HAP-1 (cell line): ENCODE measurements at regions not wholly inside any gene's neighbourhood (a gene's known extent, or its start where the extent isn't known, plus 50 kb on each side); places are given as distances from the start of the nearest gene placed in this dataset.

ENCODE experiments used
- DNase-seq, 2 experiments: peaks; one replicate each; pipeline ENCODE4 v3.0.0-alpha.2; 2016 to 2020; ENCODE audit warnings: low spot score in 2 of 2
- H3K27me3 ChIP-seq: fragments of 250-450 bp; sonication (Bioruptor Pico); 2 replicates; pipeline ENCODE4 v1.5.1; 2020; ENCODE audit warnings: low read depth, mild to moderate bottlenecking, moderate library complexity
- H3K36me3 ChIP-seq: fragments of 250-450 bp; sonication (Bioruptor Pico); replicated peaks from 2 replicates; pipeline ENCODE4 v1.5.1; 2020; ENCODE audit warnings: mild to moderate bottlenecking
- H3K4me1 ChIP-seq: fragments of 250-450 bp; sonication (Bioruptor Pico); 2 replicates; pipeline ENCODE4 v1.5.1; 2020; ENCODE audit warnings: mild to moderate bottlenecking
- H3K4me3 ChIP-seq: fragments of 250-450 bp; sonication (Bioruptor Pico); 2 replicates; pipeline ENCODE4 v1.5.1; 2020; ENCODE audit warnings: mild to moderate bottlenecking, moderate library complexity
- H3K9me3 ChIP-seq: fragments of 250-450 bp; sonication (Bioruptor Pico); 2 replicates; pipeline ENCODE4 v1.5.1; 2020; ENCODE audit warnings: mild to moderate bottlenecking, moderate library complexity
- in situ Hi-C: fragments of 300-500 bp; cut with MboI; formaldehyde crosslinking; loops from 3 replicates; pipeline ENCODE4 v1.14.3; 2020; ENCODE audit warnings: low sequenced_read_pairs, inconsistent platforms, mixed read lengths

DNA sequence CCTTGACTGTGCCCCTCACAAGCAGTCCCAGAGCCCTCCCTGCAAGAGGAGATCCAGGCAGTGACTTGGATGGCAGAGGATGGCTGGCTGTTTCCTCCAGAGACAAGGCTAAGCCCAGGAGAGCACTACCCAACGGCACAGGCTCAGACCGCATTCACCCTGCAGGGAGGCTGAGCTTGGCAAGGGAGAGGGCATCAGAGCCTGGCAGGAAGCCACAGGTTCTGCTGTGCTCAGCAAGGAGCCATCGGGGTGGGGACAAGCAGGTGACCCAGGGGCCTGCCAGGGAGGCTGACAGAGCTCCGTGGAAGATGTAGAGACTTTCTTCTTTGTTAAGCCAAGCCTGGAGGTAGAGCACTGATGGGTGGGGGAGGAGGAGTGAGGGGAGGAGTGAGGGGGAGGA, 159.2 kb upstream of the CST7 start:
- no peaks in the 10 kb centered on the region for H3K36me3 ChIP-seq
- H3K4me1 ChIP-seq, result no peaks in the 10 kb centered on the region
- in situ Hi-C loops, result loop anchor here (10.0 kb wide), 1 partner anchor 55 kb away; no protein-coding TSS in a partner anchor
- H3K9me3 ChIP-seq, result no peaks in the 10 kb centered on the region
- no peak for DNase-seq
- H3K4me3 ChIP-seq, result no peak overlapping the region
- no peaks in the 10 kb centered on the region for H3K27me3 ChIP-seq

DNA sequence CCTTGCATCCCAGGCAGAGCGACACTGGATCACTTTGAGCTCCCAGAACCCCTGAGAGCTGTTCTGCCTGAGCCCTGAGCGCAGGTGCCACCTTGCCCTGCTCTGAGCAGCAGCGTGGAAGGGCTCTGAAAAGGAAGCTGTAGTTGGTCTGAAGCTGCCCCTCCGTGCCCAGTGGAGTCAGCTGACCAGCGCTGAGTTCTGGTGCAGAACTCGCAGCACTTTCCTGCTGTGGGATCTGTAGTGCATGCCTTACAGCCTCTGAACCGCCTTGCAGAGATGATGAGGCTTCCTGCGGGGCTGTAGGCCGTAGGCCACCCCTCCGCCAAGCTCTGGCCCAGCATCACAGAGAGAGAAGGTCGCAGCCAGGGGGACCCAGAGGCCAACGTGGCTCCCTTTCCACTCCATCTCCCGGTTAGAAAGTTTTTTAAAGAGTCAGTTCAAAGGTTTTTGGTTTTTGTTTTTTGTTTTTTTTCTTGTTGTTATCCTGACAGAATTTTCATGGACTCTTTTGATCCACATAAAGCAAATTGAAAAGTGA, 158.3 kb upstream of the CST7 start:
- H3K36me3 ChIP-seq, result no peaks in the 10 kb centered on the region
- H3K4me3 ChIP-seq, result no peak overlapping the region
- in situ Hi-C loops, result no loop called here
- no peak for DNase-seq
- H3K4me1 ChIP-seq, result no peaks in the 10 kb centered on the region
- no peaks in the 10 kb centered on the region for H3K27me3 ChIP-seq
- no peaks in the 10 kb centered on the region for H3K9me3 ChIP-seq

DNA sequence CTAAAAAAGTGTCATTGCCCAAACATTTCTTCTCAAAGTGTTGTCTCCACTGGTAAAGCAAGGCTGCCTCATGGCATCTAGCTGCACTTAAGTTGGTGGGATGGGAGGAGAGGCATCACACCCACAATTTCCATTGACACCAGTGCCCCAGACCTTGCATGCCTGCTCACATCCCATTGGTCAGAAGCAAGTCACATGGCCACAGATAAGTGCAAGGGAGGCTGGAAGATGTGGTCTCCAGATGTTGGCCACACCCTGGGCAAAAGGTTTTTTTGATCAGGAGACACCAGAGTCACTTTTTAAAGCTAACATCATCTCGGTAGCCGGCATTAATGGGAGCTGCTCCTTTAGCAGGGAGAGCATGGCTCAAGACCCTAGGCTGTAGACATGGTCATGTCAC, 157.1 kb upstream of the CST7 start:
- H3K36me3 ChIP-seq, result no peaks in the 10 kb centered on the region
- DNase-seq, result no peak
- no peaks in the 10 kb centered on the region for H3K27me3 ChIP-seq
- no peak overlapping the region for H3K4me3 ChIP-seq
- H3K9me3 ChIP-seq, result no peaks in the 10 kb centered on the region
- no peaks in the 10 kb centered on the region for H3K4me1 ChIP-seq
- in situ Hi-C loops, result no loop called here

DNA sequence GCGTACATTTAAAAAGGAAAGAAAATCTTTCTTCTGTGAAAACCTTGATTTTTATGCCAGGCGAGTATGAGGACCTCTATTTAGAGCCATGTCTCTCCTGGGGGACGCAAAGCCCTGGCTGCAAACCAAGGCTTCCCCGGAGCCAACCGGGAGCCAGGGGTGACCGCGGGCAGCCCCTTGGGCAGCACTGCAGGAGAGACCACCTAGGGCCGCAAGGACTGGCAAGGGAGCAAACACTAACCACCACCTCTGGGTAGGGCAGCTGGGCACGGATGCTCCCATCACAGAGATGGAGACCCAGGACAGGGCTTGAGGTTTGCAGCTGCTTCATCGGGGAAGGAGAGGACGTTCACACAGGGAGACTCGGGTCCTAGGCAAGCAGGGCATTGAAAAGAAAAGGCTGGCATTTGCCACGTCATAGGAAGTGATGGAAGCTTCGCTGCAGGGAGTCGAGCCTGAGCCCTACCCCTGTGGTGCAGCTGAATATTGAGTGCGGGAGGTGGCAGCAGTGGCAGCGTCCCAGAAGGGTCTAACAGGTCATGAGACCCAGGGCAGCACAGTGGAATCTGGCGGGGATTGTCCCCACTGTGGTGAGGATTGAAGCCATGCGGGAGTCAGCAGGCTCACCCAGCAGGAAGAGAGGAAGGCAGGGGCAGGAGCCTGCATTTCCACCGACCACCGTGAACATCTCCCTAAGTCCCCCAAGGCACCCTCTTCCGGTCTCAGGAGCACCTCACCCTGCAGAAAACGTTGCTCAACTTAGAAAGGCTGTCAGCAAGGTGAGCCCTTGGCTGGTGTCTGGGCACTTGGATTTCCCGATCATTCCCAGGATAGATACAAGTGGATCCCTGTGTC, 156.2 kb upstream of the CST7 start:
- H3K9me3 ChIP-seq, result no peaks in the 10 kb centered on the region
- no peaks in the 10 kb centered on the region for H3K4me1 ChIP-seq
- in situ Hi-C loops, result no loop called here
- no peaks in the 10 kb centered on the region for H3K27me3 ChIP-seq
- H3K36me3 ChIP-seq, result no peaks in the 10 kb centered on the region
- no peak overlapping the region for H3K4me3 ChIP-seq
- DNase-seq, result no peak

DNA sequence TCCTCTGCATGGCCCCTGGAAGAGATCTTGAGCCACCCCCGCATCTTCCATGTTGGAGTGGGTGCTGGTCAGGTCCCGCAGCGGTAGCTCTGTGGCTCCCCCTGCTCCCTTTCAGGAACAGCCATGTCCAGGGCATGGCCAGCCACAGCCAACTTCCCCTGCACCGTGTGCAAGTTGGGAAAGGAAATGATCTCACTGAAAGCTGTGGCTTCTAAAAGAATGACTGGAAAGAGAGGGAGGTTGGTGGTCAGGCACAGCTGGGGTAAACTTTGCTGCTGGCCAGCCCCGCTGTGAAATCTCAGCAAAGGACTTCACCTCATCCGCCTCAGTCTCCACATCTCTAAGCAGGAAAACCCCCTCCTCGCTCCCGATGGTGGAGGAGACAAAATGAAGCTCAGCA, 153.6 kb upstream of the CST7 start:
- Histone ChIP-seq H3K4me3 (no peak overlapping the region), H3K4me1 (no peaks in the 10 kb centered on the region), H3K27me3 (no peaks in the 10 kb centered on the region), H3K9me3 (no peaks in the 10 kb centered on the region), H3K36me3 (no peaks in the 10 kb centered on the region)
- DNase-seq, result no peak
- in situ Hi-C loops, result no loop called here

DNA sequence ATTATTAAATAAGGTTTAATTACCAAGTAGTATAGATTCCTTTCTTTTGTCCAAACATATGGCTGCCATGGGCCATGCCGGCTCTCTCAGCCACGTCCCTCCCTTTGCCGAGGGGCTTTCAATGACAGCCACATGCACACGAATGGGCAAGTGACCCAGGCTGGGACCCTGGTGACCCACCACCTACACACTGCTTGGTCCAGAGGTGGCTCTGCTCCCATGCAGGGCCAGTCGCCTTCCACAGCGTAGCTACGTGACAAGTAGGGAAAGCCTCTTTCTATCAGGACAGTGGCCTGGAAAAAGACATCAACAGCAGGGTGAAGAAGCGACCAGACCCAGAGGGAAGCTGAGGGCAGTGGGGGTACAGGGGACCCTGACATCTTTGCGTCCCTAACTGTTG, 152.8 kb upstream of the CST7 start:
- H3K9me3 ChIP-seq, result no peaks in the 10 kb centered on the region
- in situ Hi-C loops, result no loop called here
- no peaks in the 10 kb centered on the region for H3K27me3 ChIP-seq
- H3K36me3 ChIP-seq, result no peaks in the 10 kb centered on the region
- H3K4me1 ChIP-seq, result no peaks in the 10 kb centered on the region
- DNase-seq, result no peak
- no peak overlapping the region for H3K4me3 ChIP-seq

DNA sequence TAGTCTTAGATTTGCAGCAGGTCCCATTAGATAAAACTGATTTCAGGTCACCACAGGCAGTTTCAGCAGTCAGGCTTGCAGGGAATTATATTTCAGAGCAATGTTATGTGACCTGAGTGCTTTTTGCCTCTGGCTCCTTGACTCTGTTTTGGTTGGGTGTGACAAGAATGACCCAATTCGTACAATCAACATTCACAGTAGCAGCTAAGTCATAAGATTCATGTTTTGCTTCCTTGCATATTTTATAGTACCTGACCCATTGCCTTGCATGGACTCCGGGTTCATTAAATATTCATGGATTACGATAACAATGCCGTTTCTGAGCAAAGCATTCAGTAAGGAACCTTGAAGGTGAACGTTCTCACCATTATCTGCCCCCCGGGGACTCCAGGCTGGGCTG, 152.0 kb upstream of the CST7 start:
- in situ Hi-C loops, result no loop called here
- H3K36me3 ChIP-seq, result no peaks in the 10 kb centered on the region
- no peaks in the 10 kb centered on the region for H3K9me3 ChIP-seq
- no peak overlapping the region for H3K4me3 ChIP-seq
- no peaks in the 10 kb centered on the region for H3K27me3 ChIP-seq
- no peak for DNase-seq
- H3K4me1 ChIP-seq, result no peaks in the 10 kb centered on the region

DNA sequence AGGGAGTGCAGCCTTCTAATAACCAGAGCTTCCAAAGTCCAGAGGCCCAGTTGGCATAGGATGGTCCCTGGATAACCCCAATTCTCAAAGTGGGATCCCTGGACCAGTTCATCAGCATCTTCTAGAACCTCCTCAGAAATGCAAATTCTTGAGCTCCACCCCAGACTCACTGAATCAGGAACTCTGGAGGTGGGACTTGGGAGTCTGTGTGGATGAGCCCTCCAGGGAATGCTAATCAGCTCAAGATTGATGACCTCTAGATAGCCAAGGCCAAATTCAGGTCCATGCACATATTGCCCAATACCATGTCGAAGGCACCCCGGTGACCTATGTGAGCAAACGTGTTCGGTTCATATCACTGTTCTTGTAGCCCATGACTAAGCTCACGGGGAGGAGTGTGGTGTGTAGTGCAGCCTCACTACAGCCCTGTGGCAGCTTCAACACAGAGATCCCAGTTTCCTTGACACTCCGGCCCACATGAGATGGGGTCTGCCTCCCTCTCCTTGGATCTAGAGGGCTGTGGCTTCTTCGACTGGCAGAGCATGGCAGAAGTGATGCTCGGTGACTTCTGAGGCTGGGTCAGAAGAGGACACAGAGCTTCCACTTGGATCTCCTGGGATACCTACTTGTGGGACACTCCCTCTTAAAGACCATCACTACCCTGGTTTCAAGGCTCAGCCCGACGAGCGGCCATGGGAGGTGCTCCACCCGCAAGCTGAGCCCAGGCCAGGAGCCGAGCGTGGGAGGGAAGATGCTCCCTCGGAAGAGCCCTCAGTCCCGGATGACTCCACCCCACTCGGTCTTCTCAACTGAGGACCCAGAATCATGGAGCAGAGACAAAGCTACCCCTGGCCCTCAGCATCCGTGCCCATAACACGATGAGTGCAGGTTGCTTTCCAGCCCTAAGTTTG, 151.1 kb upstream of the CST7 start:
- Histone ChIP-seq H3K9me3 (no peaks in the 10 kb centered on the region), H3K4me3 (no peak overlapping the region), H3K4me1 (no peaks in the 10 kb centered on the region), H3K36me3 (no peaks in the 10 kb centered on the region), H3K27me3 (no peaks in the 10 kb centered on the region)
- in situ Hi-C loops, result no loop called here
- DNase-seq, result no peak

DNA sequence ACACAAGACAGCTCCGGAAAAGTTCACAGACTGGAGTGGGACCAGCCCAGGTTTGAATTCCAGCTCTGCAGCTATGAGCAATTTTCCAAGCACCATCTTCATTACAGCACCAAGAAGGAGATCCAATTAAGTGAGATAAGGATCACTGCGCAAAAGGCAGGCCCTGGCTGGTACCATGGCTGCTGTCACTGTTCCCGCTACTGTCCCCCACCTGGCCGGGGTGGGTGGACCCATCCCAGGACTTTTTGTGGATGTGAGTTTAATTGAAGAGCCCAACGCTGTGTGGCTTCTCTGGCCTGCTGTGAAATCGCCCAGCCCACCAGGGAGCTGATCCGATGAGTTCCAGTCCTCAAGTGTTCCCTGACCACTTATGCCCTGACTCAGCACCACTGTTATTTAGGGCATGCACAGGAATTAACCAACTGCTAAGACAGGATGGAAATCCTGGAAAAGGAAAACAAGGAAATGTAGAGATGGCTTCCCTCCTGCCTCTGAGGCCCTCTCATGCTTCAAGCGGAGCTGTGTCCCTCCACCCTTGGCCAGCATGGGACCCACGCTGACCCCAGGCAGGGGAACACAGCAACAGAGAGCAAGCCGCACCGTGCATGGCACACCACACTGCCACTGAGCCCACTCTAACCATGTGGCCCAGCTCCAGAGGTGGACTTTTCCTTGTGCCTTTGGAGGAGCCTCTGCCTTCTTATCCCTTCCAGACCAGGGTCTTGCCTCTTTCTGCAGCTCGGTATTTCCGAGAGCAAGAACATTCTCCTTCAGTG, 150.0 kb upstream of the CST7 start:
- H3K4me3 ChIP-seq, result no peak overlapping the region
- no peak for DNase-seq
- no peaks in the 10 kb centered on the region for H3K4me1 ChIP-seq
- no peaks in the 10 kb centered on the region for H3K36me3 ChIP-seq
- in situ Hi-C loops, result no loop called here
- no peaks in the 10 kb centered on the region for H3K9me3 ChIP-seq
- no peaks in the 10 kb centered on the region for H3K27me3 ChIP-seq

DNA sequence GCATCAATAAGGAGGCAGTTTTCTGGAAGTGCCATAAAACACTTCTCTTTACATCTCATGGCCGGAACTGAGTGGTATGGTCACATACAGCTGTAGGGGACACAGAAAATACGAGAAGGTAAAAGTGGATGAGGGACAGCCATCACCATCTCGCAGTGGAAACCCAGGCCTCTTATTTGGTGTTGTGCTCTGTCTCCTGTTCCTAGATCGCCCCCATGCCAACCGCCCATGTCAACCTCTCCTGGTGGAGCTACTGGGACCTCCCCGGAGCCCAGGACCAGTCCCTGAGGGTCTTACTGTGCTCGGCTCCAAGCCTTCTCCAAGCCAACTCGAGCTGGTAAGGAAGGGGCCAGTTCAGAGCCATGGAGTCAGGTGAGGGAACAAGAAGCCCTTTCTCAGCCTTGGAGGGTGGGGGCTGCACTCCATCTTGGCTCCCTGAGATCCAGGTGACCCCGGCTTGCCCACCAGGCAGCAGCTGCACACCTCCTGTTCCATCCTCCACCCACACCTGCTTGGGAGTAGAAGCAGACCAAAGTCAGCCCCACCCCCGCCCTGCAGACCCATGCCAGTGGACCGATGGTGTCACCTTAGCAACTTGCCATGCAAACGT, 149.0 kb upstream of the CST7 start:
- Histone ChIP-seq H3K27me3 (no peaks in the 10 kb centered on the region), H3K4me3 (no peak overlapping the region), H3K4me1 (no peaks in the 10 kb centered on the region), H3K9me3 (no peaks in the 10 kb centered on the region), H3K36me3 (no peaks in the 10 kb centered on the region)
- in situ Hi-C loops, result no loop called here
- DNase-seq, result no peak

DNA sequence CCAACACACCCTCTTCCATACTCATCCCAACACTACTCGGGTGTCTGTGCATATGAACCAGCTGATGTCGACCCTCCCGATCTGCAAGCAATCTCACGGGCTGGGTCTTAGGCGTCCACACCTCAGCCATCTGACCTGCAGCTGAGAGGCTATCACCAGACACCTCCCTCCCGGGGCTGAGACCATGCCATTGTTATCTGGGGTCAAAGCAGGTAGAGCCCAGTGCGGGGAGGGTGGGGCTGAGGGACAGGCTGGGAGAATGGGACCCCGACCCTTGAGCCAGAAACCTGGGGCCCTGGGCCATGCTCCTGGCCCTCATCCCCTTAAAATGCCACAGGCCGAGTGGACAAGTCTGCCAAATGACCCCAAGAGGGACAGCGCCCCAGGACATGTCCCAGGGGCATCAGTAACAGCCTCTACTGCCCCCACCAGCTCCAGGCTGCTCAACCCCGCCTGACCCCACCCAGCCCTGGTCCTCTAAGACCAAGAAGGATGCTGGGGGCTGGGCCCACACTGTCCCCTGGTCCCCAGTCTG, 146.7 kb upstream of the CST7 start:
- no peaks in the 10 kb centered on the region for H3K27me3 ChIP-seq
- no peaks in the 10 kb centered on the region for H3K4me1 ChIP-seq
- no peaks in the 10 kb centered on the region for H3K36me3 ChIP-seq
- H3K9me3 ChIP-seq, result no peaks in the 10 kb centered on the region
- in situ Hi-C loops, result no loop called here
- no peak overlapping the region for H3K4me3 ChIP-seq
- DNase-seq, result no peak

DNA sequence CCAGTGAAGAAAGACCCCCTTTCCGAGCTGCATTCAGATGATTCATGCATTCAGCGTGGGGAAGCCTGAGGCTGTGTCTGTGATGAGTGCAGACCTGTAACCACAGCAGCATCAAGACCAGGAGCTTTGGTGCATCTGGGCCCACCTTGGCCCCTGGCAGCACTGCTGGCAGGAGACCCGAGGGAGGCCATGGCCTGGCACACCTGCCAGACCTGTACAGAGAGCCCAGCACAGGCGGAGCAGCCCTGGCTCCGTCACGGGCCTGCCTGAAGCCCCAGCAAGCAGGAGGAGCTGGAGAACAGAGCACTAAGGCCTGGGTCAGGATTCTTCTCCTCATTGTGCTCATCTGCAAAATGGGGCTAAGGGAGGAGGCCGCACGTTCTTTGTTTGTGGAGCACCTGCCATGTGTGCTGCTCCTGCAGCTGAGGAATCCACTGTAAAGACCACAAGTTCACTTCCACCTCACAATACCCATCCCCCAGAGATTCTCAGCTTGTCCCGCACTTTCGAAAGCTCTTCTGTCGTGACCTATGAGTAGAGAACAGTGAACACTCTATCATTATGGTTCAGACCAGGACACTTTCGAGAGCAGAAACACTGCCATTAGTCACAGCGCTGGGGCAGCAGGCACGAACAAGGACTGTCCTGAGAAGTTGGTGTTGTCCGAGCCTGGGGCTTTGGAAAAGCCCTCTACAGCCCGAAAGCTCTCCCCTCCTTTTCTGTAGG, 144.4 kb upstream of the CST7 start:
- no peaks in the 10 kb centered on the region for H3K4me1 ChIP-seq
- H3K4me3 ChIP-seq, result no peak overlapping the region
- no peaks in the 10 kb centered on the region for H3K9me3 ChIP-seq
- H3K36me3 ChIP-seq, result no peaks in the 10 kb centered on the region
- DNase-seq, result no peak
- in situ Hi-C loops, result no loop called here
- H3K27me3 ChIP-seq, result no peaks in the 10 kb centered on the region
